ENCODE measurements at regions not wholly inside any gene's neighbourhood (a gene's known extent, or its start where the extent isn't known, plus 50 kb on each side); places are given as distances from the start of the nearest gene placed in this dataset.

- Mint-ChIP-seq H3K4me1 (peaks cover 4% of the 10 kb centered on the region), H3K27me3 (no peaks in the 10 kb centered on the region), H3K4me3 (no peak overlapping the region), H3K36me3 (ENCODE audit: low read depth) (no peaks in the 10 kb centered on the region), H3K9me3 (no peaks in the 10 kb centered on the region), H3K27ac (no peak overlapping the region)
- ATAC-seq (replicated peaks): no peak
Observed at GRCh38 chr4:81758574-81759264, 287.0 kb upstream of the RASGEF1B start.

GRCh38 chr4:81757691-81758090, 286.0 kb upstream of the RASGEF1B start:
- Mint-ChIP-seq H3K4me1 (peaks cover 4% of the 10 kb centered on the region), H3K27me3 (no peaks in the 10 kb centered on the region), H3K27ac (no peak overlapping the region), H3K4me3 (no peak overlapping the region), H3K9me3 (no peaks in the 10 kb centered on the region), H3K36me3 (ENCODE audit: low read depth) (no peaks in the 10 kb centered on the region)
- no peak for ATAC-seq (replicated peaks)

GRCh38 chr4:81756973-81757372, 285.3 kb upstream of the RASGEF1B start:
- no peak overlapping the region for H3K4me3 Mint-ChIP-seq
- H3K9me3 Mint-ChIP-seq: no peaks in the 10 kb centered on the region
- H3K27me3 Mint-ChIP-seq: no peaks in the 10 kb centered on the region
- H3K4me1 Mint-ChIP-seq: peaks cover 4% of the 10 kb centered on the region
- H3K36me3 Mint-ChIP-seq (ENCODE audit: low read depth): no peaks in the 10 kb centered on the region
- H3K27ac Mint-ChIP-seq: no peak overlapping the region
- no peak for ATAC-seq (replicated peaks)

GRCh38 chr4:81756042-81756441, 284.3 kb upstream of the RASGEF1B start:
- H3K4me3 Mint-ChIP-seq: no peak overlapping the region
- H3K27me3 Mint-ChIP-seq: no peaks in the 10 kb centered on the region
- no peak for ATAC-seq (replicated peaks)
- H3K36me3 Mint-ChIP-seq (ENCODE audit: low read depth): no peaks in the 10 kb centered on the region
- H3K27ac Mint-ChIP-seq: no peak overlapping the region
- no peaks in the 10 kb centered on the region for H3K9me3 Mint-ChIP-seq
- peaks cover 4% of the 10 kb centered on the region for H3K4me1 Mint-ChIP-seq

- no peak overlapping the region for H3K27ac Mint-ChIP-seq
- no peak for ATAC-seq (replicated peaks)
- peaks cover 4% of the 10 kb centered on the region for H3K4me1 Mint-ChIP-seq
- no peaks in the 10 kb centered on the region for H3K27me3 Mint-ChIP-seq
- H3K36me3 Mint-ChIP-seq (ENCODE audit: low read depth): no peaks in the 10 kb centered on the region
- H3K4me3 Mint-ChIP-seq: no peak overlapping the region
- H3K9me3 Mint-ChIP-seq: no peaks in the 10 kb centered on the region
Observed at GRCh38 chr4:81754169-81754568, 282.5 kb upstream of the RASGEF1B start.

- no peak overlapping the region for H3K27ac Mint-ChIP-seq
- no peaks in the 10 kb centered on the region for H3K36me3 Mint-ChIP-seq (ENCODE audit: low read depth)
- ATAC-seq (replicated peaks): no peak
- H3K4me1 Mint-ChIP-seq: peaks cover 4% of the 10 kb centered on the region
- H3K27me3 Mint-ChIP-seq: no peaks in the 10 kb centered on the region
- H3K4me3 Mint-ChIP-seq: no peak overlapping the region
- no peaks in the 10 kb centered on the region for H3K9me3 Mint-ChIP-seq
Observed at GRCh38 chr4:81751531-81752289, 280.0 kb upstream of the RASGEF1B start.

- H3K27ac Mint-ChIP-seq: no peak overlapping the region
- no peaks in the 10 kb centered on the region for H3K36me3 Mint-ChIP-seq (ENCODE audit: low read depth)
- no peaks in the 10 kb centered on the region for H3K4me1 Mint-ChIP-seq
- H3K4me3 Mint-ChIP-seq: no peak overlapping the region
- H3K9me3 Mint-ChIP-seq: no peaks in the 10 kb centered on the region
- no peaks in the 10 kb centered on the region for H3K27me3 Mint-ChIP-seq
- ATAC-seq (replicated peaks): no peak
Observed at GRCh38 chr4:81747242-81747930, 275.7 kb upstream of the RASGEF1B start.

- Mint-ChIP-seq H3K4me1 (no peaks in the 10 kb centered on the region), H3K9me3 (no peaks in the 10 kb centered on the region), H3K36me3 (ENCODE audit: low read depth) (no peaks in the 10 kb centered on the region), H3K27me3 (no peaks in the 10 kb centered on the region), H3K27ac (no peak overlapping the region), H3K4me3 (no peak overlapping the region)
- ATAC-seq (replicated peaks): no peak
Observed at GRCh38 chr4:81746773-81747172, 275.1 kb upstream of the RASGEF1B start.

GRCh38 chr4:81746071-81746470, 274.4 kb upstream of the RASGEF1B start:
- H3K4me1 Mint-ChIP-seq: no peaks in the 10 kb centered on the region
- ATAC-seq (replicated peaks): no peak
- H3K36me3 Mint-ChIP-seq (ENCODE audit: low read depth): no peaks in the 10 kb centered on the region
- H3K27ac Mint-ChIP-seq: no peak overlapping the region
- H3K4me3 Mint-ChIP-seq: no peak overlapping the region
- no peaks in the 10 kb centered on the region for H3K9me3 Mint-ChIP-seq
- no peaks in the 10 kb centered on the region for H3K27me3 Mint-ChIP-seq

- Mint-ChIP-seq H3K27ac (no peak overlapping the region), H3K9me3 (no peaks in the 10 kb centered on the region), H3K4me3 (no peak overlapping the region), H3K27me3 (no peaks in the 10 kb centered on the region), H3K36me3 (ENCODE audit: low read depth) (no peaks in the 10 kb centered on the region), H3K4me1 (no peaks in the 10 kb centered on the region)
- no peak for ATAC-seq (replicated peaks)
Observed at GRCh38 chr4:81745050-81745449, 273.3 kb upstream of the RASGEF1B start.

GRCh38 chr4:81743731-81744435, 272.2 kb upstream of the RASGEF1B start:
- Mint-ChIP-seq H3K27me3 (no peaks in the 10 kb centered on the region), H3K4me1 (no peaks in the 10 kb centered on the region), H3K27ac (no peak overlapping the region), H3K9me3 (no peaks in the 10 kb centered on the region), H3K4me3 (no peak overlapping the region), H3K36me3 (ENCODE audit: low read depth) (no peaks in the 10 kb centered on the region)
- ATAC-seq (replicated peaks): no peak

GRCh38 chr4:81740487-81740886, 268.8 kb upstream of the RASGEF1B start:
- H3K27ac Mint-ChIP-seq: no peak overlapping the region
- H3K36me3 Mint-ChIP-seq (ENCODE audit: low read depth): no peaks in the 10 kb centered on the region
- ATAC-seq (replicated peaks): no peak
- no peaks in the 10 kb centered on the region for H3K4me1 Mint-ChIP-seq
- H3K27me3 Mint-ChIP-seq: peaks cover 3% of the 10 kb centered on the region
- no peak overlapping the region for H3K4me3 Mint-ChIP-seq
- H3K9me3 Mint-ChIP-seq: no peaks in the 10 kb centered on the region

GRCh38 chr4:81738891-81739290, 267.2 kb upstream of the RASGEF1B start:
- ATAC-seq (replicated peaks): peak; percentile 48
- Mint-ChIP-seq H3K4me1 (no peaks in the 10 kb centered on the region), H3K9me3 (no peaks in the 10 kb centered on the region), H3K27me3 (peaks cover 3% of the 10 kb centered on the region), H3K4me3 (no peak overlapping the region), H3K36me3 (ENCODE audit: low read depth) (no peaks in the 10 kb centered on the region), H3K27ac (peak overlapping the region; percentile 4)

- Mint-ChIP-seq H3K4me1 (no peaks in the 10 kb centered on the region), H3K9me3 (no peaks in the 10 kb centered on the region), H3K36me3 (ENCODE audit: low read depth) (no peaks in the 10 kb centered on the region), H3K27ac (no peak overlapping the region), H3K27me3 (peaks cover 3% of the 10 kb centered on the region), H3K4me3 (no peak overlapping the region)
- ATAC-seq (replicated peaks): no peak
Observed at GRCh38 chr4:81737865-81738559, 266.3 kb upstream of the RASGEF1B start.

All from activated T-helper 17 cell treated with anti-CD3 and anti-CD28 coated beads, Interleukin-2, amount 50 U/mL, for 72 hours (primary cell).